NT2/D1 (cell line): ENCODE measurements at regions not wholly inside any gene's neighbourhood (a gene's known extent, or its start where the extent isn't known, plus 50 kb on each side); places are given as distances from the start of the nearest gene placed in this dataset.
"Not testable (repeated sequence)": the region's sequence is repeated elsewhere in the genome, so short reads cannot be mapped to it uniquely, and the experiment has no call there.

ENCODE experiments used
- DNase-seq: peaks from one replicate; pipeline ENCODE4 v3.0.0-alpha.2; 2011; ENCODE audit warnings: low read depth, low spot score
- H3K27me3 ChIP-seq: 2 replicates; pipeline ENCODE4 v1.6.0; 2011; ENCODE audit warnings: mild to moderate bottlenecking; ENCODE audit not compliant: insufficient read length, insufficient read depth
- H3K36me3 ChIP-seq: 2 replicates; pipeline ENCODE4 v1.6.1; 2011; ENCODE audit warnings: mild to moderate bottlenecking, low read length, mixed read lengths; ENCODE audit not compliant: insufficient read depth, insufficient read length
- H3K4me1 ChIP-seq: 2 replicates; pipeline ENCODE4 v1.5.1; 2011; ENCODE audit not compliant: insufficient read depth, insufficient read length
- H3K4me3 ChIP-seq: 2 replicates; pipeline ENCODE4 v1.5.1; 2011; ENCODE audit warnings: low read depth; ENCODE audit not compliant: insufficient read length
- H3K9ac ChIP-seq: 2 replicates; pipeline ENCODE4 v1.6.0; 2011; ENCODE audit warnings: low read depth; ENCODE audit not compliant: insufficient read length
- H3K9me3 ChIP-seq: 2 replicates; pipeline ENCODE4 v1.5.1; 2011; ENCODE audit warnings: mild to moderate bottlenecking, low read length; ENCODE audit not compliant: insufficient read depth
- SUZ12 ChIP-seq: IDR thresholded peaks from 2 replicates; pipeline ENCODE4 v1.6.1; 2011; ENCODE audit not compliant: insufficient read length, insufficient read depth; ENCODE audit errors: extremely low read depth
- YY1 ChIP-seq: IDR thresholded peaks from 2 replicates; pipeline ENCODE4 v1.6.1; 2011; ENCODE audit not compliant: insufficient read length, insufficient read depth
- ZNF274 ChIP-seq: IDR thresholded peaks from 2 replicates; pipeline ENCODE4 v1.6.1; 2011; ENCODE audit warnings: mild to moderate bottlenecking, low read depth, low read length

- H3K36me3 ChIP-seq: no peaks in the 10 kb centered on the region
- H3K9ac ChIP-seq: no peak overlapping the region
- no peaks in the 10 kb centered on the region for H3K27me3 ChIP-seq
- no peak for TF ChIP-seq ZNF274
- TF ChIP-seq SUZ12: no peak
- no peak for TF ChIP-seq YY1
- H3K4me3 ChIP-seq: no peak overlapping the region
- DNase-seq: no peak
- H3K4me1 ChIP-seq: no peaks in the 10 kb centered on the region
- H3K9me3 ChIP-seq: no peaks in the 10 kb centered on the region
Measured at GRCh38 chr13:108049211-108049610, 166.1 kb downstream of the LIG4 start.

DNA sequence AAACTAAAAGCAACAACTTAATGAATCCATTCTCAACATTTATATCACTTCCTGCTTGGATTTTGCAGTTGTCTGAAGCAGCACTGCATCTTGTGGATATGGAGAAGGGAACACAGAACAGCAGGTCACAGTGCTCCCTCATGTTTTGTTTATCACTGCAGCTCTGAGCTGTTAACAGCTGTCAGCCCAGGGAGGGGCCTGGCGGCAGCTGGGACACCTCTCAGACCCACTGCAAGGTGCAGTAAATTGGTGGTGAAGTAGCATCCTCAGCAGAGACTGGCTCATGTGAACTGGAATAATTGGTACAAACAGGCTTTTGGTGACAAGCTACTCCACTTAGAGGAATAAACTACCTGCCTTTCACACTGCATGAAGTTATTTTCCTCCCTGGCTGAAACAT is 170.4 kb downstream of the LIG4 start:
- no peaks in the 10 kb centered on the region for H3K27me3 ChIP-seq
- no peak overlapping the region for H3K4me3 ChIP-seq
- no peak overlapping the region for H3K9ac ChIP-seq
- H3K9me3 ChIP-seq: no peaks in the 10 kb centered on the region
- no peaks in the 10 kb centered on the region for H3K4me1 ChIP-seq
- DNase-seq: no peak
- TF ChIP-seq ZNF274 (no peak), YY1 (no peak), SUZ12 (no peak)
- H3K36me3 ChIP-seq: no peaks in the 10 kb centered on the region

- H3K36me3 ChIP-seq, H3K4me1 ChIP-seq, H3K9me3 ChIP-seq, H3K4me3 ChIP-seq, DNase-seq, H3K27me3 ChIP-seq, H3K9ac ChIP-seq: not testable (repeated sequence)
Measured at GRCh38 chr13:108042866-108043265, 172.5 kb downstream of the LIG4 start.

DNA sequence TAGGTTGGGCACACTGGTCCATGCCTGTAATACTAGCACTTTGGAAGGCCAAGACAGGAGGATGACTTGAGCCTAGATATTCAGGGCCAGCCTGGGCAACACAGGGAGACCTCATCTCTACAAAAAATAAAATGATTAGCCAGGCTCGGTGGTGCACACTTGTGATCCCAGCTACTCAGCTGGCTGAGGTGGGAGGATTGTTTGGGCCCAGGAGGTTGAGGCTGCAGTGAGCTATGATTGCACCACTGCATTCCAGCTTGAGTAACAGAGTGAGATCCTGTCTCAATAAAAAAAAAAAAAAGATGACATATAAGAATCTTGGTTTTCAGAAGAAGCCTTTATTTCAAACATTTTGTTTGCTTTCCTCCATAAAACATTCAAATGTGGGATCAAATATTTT is 178.0 kb downstream of the LIG4 start:
- Histone ChIP-seq H3K9me3 (no peaks in the 10 kb centered on the region), H3K4me1 (no peaks in the 10 kb centered on the region), H3K4me3 (no peak overlapping the region), H3K27me3 (no peaks in the 10 kb centered on the region), H3K9ac (no peak overlapping the region), H3K36me3 (no peaks in the 10 kb centered on the region)
- no peak for TF ChIP-seq ZNF274
- TF ChIP-seq YY1: no peak
- no peak for TF ChIP-seq SUZ12
- no peak for DNase-seq

DNA sequence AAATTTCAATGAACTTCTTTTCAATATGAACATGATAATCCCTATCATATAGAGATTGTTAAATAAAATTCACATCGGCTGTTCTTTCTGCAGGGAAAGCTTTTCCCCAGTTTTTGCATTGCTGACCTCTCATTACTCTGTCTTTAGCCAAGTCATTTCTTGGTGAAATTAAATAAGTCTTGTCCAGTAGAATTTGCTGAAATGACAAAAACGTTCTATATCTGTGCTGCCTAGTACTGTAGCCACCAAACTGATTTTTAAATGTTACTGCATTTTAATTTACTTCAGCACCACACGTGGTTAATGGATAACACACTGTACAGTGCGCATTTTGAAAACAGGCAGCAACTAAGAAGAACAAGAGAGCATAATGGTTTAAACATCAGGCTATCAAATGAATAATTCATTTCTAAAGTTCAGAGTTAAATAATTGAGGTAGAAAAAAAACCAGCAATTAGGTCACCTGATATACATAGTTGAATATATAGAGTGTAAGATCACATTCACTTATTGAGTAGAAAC is 178.9 kb downstream of the LIG4 start:
- no peaks in the 10 kb centered on the region for H3K9me3 ChIP-seq
- H3K4me3 ChIP-seq: no peak overlapping the region
- H3K4me1 ChIP-seq: no peaks in the 10 kb centered on the region
- no peak for TF ChIP-seq YY1
- TF ChIP-seq SUZ12: no peak
- TF ChIP-seq ZNF274: no peak
- no peaks in the 10 kb centered on the region for H3K27me3 ChIP-seq
- no peak for DNase-seq
- no peaks in the 10 kb centered on the region for H3K36me3 ChIP-seq
- H3K9ac ChIP-seq: no peak overlapping the region

DNA sequence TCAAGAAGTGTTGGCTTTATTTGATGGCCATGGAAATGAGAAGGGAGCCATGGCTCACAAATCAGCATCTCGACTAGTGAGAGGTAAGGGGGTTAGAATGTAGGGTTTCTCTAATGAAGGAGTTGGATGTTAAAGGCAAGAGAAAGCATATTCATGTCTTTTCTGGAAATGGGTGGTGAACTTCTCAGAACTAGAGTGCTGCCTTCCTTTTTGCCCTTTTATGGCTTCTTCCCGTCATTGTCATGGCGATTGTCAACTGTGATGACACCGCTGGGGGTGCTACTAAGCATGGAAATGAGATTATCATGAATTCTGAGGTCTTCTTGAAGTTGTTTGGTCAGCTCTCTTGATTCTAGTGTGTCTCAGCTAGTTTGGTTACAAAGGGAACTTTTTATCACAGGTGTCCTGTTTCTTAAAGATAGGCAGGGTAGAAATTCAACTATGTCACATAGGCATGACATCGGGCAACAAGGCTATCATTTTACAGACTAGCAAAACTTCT is 180.4 kb downstream of the LIG4 start:
- Histone ChIP-seq H3K4me3 (no peak overlapping the region), H3K27me3 (no peaks in the 10 kb centered on the region), H3K4me1 (no peaks in the 10 kb centered on the region), H3K36me3 (no peaks in the 10 kb centered on the region), H3K9ac (no peak overlapping the region), H3K9me3 (no peaks in the 10 kb centered on the region)
- TF ChIP-seq ZNF274 (no peak), YY1 (no peak), SUZ12 (no peak)
- DNase-seq: no peak

GRCh38 chr13:108033800-108034707 is 181.3 kb downstream of the LIG4 start:
- Histone ChIP-seq H3K4me1 (no peaks in the 10 kb centered on the region), H3K9ac (no peak overlapping the region), H3K9me3 (no peaks in the 10 kb centered on the region), H3K4me3 (no peak overlapping the region), H3K27me3 (no peaks in the 10 kb centered on the region), H3K36me3 (no peaks in the 10 kb centered on the region)
- TF ChIP-seq ZNF274 (no peak), YY1 (no peak), SUZ12 (no peak)
- DNase-seq: no peak
